SK-N-SH treated with all-trans-retinoic acid at 6 μM for 48 hours (cell line): ENCODE measurements at regions not wholly inside any gene's neighbourhood (a gene's known extent, or its start where the extent isn't known, plus 50 kb on each side); places are given as distances from the start of the nearest gene placed in this dataset.

ENCODE experiments used
- CREB5 ChIP-seq: fragments of 250-450 bp; sonication (Bioruptor Pico); IDR thresholded peaks from 2 replicates; pipeline ENCODE4 v1.5.1; 2020; ENCODE audit warnings: low read depth, mild to moderate bottlenecking, moderate library complexity
- RARB ChIP-seq: fragments of 250-450 bp; sonication (Bioruptor Pico); IDR thresholded peaks from 2 replicates; pipeline ENCODE4 v1.8.0; 2021; ENCODE audit warnings: mild to moderate bottlenecking, moderate library complexity
- ZFP3 ChIP-seq: fragments of 250-450 bp; sonication (Bioruptor Pico); IDR thresholded peaks from 2 replicates; pipeline ENCODE4 v1.5.0; 2020; ENCODE audit warnings: mild to moderate bottlenecking, moderate library complexity

- TF ChIP-seq ZFP3 (CRISPR knock-in tag) (no peak), RARB (no peak), CREB5 (no peak)
Measured at GRCh38 chr7:155228894-155229293, 68.8 kb upstream of the INSIG1 start.
